Anterior cingulate cortex (tissue), 58 donors: ENCODE measurements at regions not wholly inside any gene's neighbourhood (a gene's known extent, or its start where the extent isn't known, plus 50 kb on each side); places are given as distances from the start of the nearest gene placed in this dataset.

Source experiments
- DNase-seq, 58 donors: peaks; one replicate each; lab custom pipeline; 2025; lab: John Stamatoyannopoulos, UW

- no peak for DNase-seq
Measured at GRCh38 chr20:17859002-17859615, 109.5 kb downstream of the SNX5 start.

GRCh38 chr20:17858450-17859001, 110.1 kb downstream of the SNX5 start:
- no peak for DNase-seq

- DNase-seq: no peak
Measured at GRCh38 chr20:17857639-17858449, 110.8 kb downstream of the SNX5 start.

GRCh38 chr20:17856837-17857605, 111.6 kb downstream of the SNX5 start:
- no peak for DNase-seq

GRCh38 chr20:17856024-17856564, 112.5 kb downstream of the SNX5 start:
- DNase-seq: no peak

GRCh38 chr20:17854307-17854903, 114.2 kb downstream of the SNX5 start:
- DNase-seq: peak in 29 of 58 donors; percentile 4 to 51 (median 19)

- DNase-seq: no peak
Measured at GRCh38 chr20:17852323-17852722, 116.3 kb downstream of the SNX5 start.

GRCh38 chr20:17850684-17851026, 117.9 kb downstream of the SNX5 start:
- no peak for DNase-seq

- no peak for DNase-seq
Measured at GRCh38 chr20:17849901-17850683, 118.5 kb downstream of the SNX5 start.

- DNase-seq: no peak
Measured at GRCh38 chr20:17849138-17849900, 119.3 kb downstream of the SNX5 start.

- DNase-seq: no peak
Measured at GRCh38 chr20:17848249-17849048, 120.1 kb downstream of the SNX5 start.

GRCh38 chr20:17845701-17846475, 122.7 kb downstream of the SNX5 start:
- DNase-seq: no peak

- DNase-seq: no peak
Measured at GRCh38 chr20:17844549-17845298, 123.9 kb downstream of the SNX5 start.

- DNase-seq: no peak
Measured at GRCh38 chr20:17844133-17844429, 124.5 kb downstream of the SNX5 start.

- no peak for DNase-seq
Measured at GRCh38 chr20:17843246-17844132, 125.1 kb downstream of the SNX5 start.

- DNase-seq: no peak
Measured at GRCh38 chr20:17841751-17842215, 126.8 kb downstream of the SNX5 start.
